ENCODE measurements at regions not wholly inside any gene's neighbourhood (a gene's known extent, or its start where the extent isn't known, plus 50 kb on each side); places are given as distances from the start of the nearest gene placed in this dataset.

GRCh38 chr2:37460896-37461229, 116.4 kb downstream of the QPCT start:
- TF ChIP-seq CTCF (IDR thresholded peaks at IDR 0.05), result no peak
- no peak for TF ChIP-seq POLR2A (IDR thresholded peaks at IDR 0.05)
